K562 (cell line): ENCODE measurements at regions not wholly inside any gene's neighbourhood (a gene's known extent, or its start where the extent isn't known, plus 50 kb on each side); places are given as distances from the start of the nearest gene placed in this dataset.

Experiments
- CTCF ChIP-seq, 3 experiments: IDR thresholded peaks in 2 of 3; conservative IDR thresholded peaks in 1 of 3; 2 replicates each; pipeline ENCODE4 v1.5.1; 2011 to 2012; ENCODE audit warnings: low read length in 3 of 3, mild to moderate bottlenecking in 3 of 3, control low read depth in 2 of 3, improper control_type of control experiment in 1 of 3, inconsistent platforms in 1 of 3, low read depth in 1 of 3, mixed read lengths in 1 of 3, moderate library complexity in 1 of 3; ENCODE audit not compliant: insufficient read depth in 2 of 3
- ELF1 ChIP-seq: fragments of 200-800 bp; sonication (Bioruptor generic); IDR thresholded peaks from 2 replicates; pipeline ENCODE4 v1.6.1; 2016; ENCODE audit warnings: missing genetic modification characterization, missing compliant biosample characterization
- HDGF ChIP-seq: fragments of 450-650 bp; IDR thresholded peaks from 2 replicates; pipeline ENCODE4 v1.6.1; 2016
- TEAD4 ChIP-seq, 2 experiments: sonication (generic) in 1 of 2; formaldehyde crosslinking in 1 of 2; IDR thresholded peaks; 2 replicates each; pipeline versions ENCODE4 v1.6.1 to v1.8.0; 2012 to 2022; ENCODE audit warnings: borderline replicate concordance in 1 of 2, inconsistent platforms in 1 of 2, low read length in 1 of 2, mild to moderate bottlenecking in 1 of 2, missing genetic modification reagents in 1 of 2
- ZBTB8A ChIP-seq: fragments of 450-650 bp; IDR thresholded peaks from 2 replicates; pipeline ENCODE4 v1.6.1; 2018; ENCODE audit warnings: mild to moderate bottlenecking, moderate library complexity; ENCODE audit not compliant: partially characterized antibody
- ZNF639 ChIP-seq, 2 experiments: fragments of 200-800 bp in 1 of 2; sonication (Bioruptor generic) in 1 of 2; sonication (generic) in 1 of 2; formaldehyde crosslinking in 1 of 2; IDR thresholded peaks in 1 of 2; conservative IDR thresholded peaks in 1 of 2; 2 replicates each; pipeline versions ENCODE4 v1.5.0 to v1.6.1; 2016 to 2020; ENCODE audit warnings: missing compliant biosample characterization in 1 of 2, missing genetic modification characterization in 1 of 2, missing genetic modification reagents in 1 of 2

DNA sequence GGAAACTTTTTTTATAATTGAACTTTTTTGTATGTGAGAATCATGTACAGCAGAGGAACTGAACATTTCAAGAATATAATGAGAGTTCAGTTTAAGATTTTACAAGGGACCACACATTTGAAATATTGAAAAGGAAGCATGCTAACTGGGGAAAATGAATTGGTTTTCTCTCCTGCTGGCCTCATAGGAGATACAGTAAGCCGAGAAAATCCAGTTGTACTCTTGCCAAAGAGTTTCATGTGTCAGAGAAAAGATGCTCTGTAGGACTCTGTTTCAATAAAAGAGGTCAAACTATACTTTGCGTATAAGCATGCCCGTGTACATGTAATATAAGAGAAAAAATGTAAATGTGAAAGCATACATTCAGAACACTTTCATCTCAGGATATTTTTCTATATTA is 393.5 kb upstream of the NRSN1 start:
- TF ChIP-seq ZBTB8A (no peak), HDGF (no peak), ZNF639 (CRISPR knock-in tag; conservative IDR thresholded peaks at IDR 0.05 in 1 of 2, IDR thresholded peaks at IDR 0.05 in 1 of 2) (no peak), CTCF (IDR thresholded peaks at IDR 0.05 in 2 of 3, conservative IDR thresholded peaks at IDR 0.05 in 1 of 3; ENCODE audit: insufficient read depth in 2 of 3, low read depth in 1 of 3, low read length in 3 of 3) (no peak), ELF1 (no peak), TEAD4 (IDR thresholded peaks at IDR 0.05; ENCODE audit: low read length) (no peak), TEAD4 (CRISPR knock-in tag; IDR thresholded peaks at IDR 0.05; ENCODE audit: borderline replicate concordance) (no peak)
